ENCODE measurements at regions not wholly inside any gene's neighbourhood (a gene's known extent, or its start where the extent isn't known, plus 50 kb on each side); places are given as distances from the start of the nearest gene placed in this dataset.

- DNase-seq (ENCODE audit: extremely low spot score) = no peak
- POLR2A ChIA-PET = no interaction called here
- TF ChIP-seq CTCF (IDR thresholded peaks at IDR 0.05; ENCODE audit: control extremely low read depth, extremely low read depth, low read depth, missing control alignments) = no peak
- CTCF ChIA-PET = interaction anchor here (0.7 to 1.5 kb wide), 4 partner anchors 9 to 258 kb away, joined by 3 to 4 read pairs (median 3); no protein-coding TSS in a partner anchor
These were observed 68.6 kb upstream of the ERRFI1 start for GRCh38 chr1:8094481-8095241.

GRCh38 chr1:8093221-8093980 lies 67.3 kb upstream of the ERRFI1 start:
- CTCF ChIA-PET = no interaction called here
- no peak for DNase-seq (ENCODE audit: extremely low spot score)
- no peak for TF ChIP-seq CTCF (IDR thresholded peaks at IDR 0.05; ENCODE audit: control extremely low read depth, extremely low read depth, low read depth, missing control alignments)
- POLR2A ChIA-PET = no interaction called here

GRCh38 chr1:8092657-8093056 lies 66.5 kb upstream of the ERRFI1 start:
- POLR2A ChIA-PET = no interaction called here
- DNase-seq (ENCODE audit: extremely low spot score) = no peak
- CTCF ChIA-PET = no interaction called here
- no peak for TF ChIP-seq CTCF (IDR thresholded peaks at IDR 0.05; ENCODE audit: control extremely low read depth, extremely low read depth, low read depth, missing control alignments)

GRCh38 chr1:8091691-8092090 lies 65.6 kb upstream of the ERRFI1 start:
- no peak for DNase-seq (ENCODE audit: extremely low spot score)
- POLR2A ChIA-PET = no interaction called here
- no peak for TF ChIP-seq CTCF (IDR thresholded peaks at IDR 0.05; ENCODE audit: control extremely low read depth, extremely low read depth, low read depth, missing control alignments)
- CTCF ChIA-PET = no interaction called here

GRCh38 chr1:8090241-8090702 lies 64.2 kb upstream of the ERRFI1 start:
- ChIA-PET POLR2A (no interaction called here), CTCF (interaction anchor here (1.4 to 1.7 kb wide), 2 partner anchors 11 to 20 kb away, joined by 3 to 5 read pairs; no protein-coding TSS in a partner anchor)
- no peak for DNase-seq (ENCODE audit: extremely low spot score)
- TF ChIP-seq CTCF (IDR thresholded peaks at IDR 0.05; ENCODE audit: control extremely low read depth, extremely low read depth, low read depth, missing control alignments) = no peak

- DNase-seq (ENCODE audit: extremely low spot score) = no peak
- POLR2A ChIA-PET = no interaction called here
- no peak for TF ChIP-seq CTCF (IDR thresholded peaks at IDR 0.05; ENCODE audit: control extremely low read depth, extremely low read depth, low read depth, missing control alignments)
- CTCF ChIA-PET = interaction anchor here (1.4 to 1.7 kb wide), 2 partner anchors 11 to 21 kb away, joined by 3 to 5 read pairs; no protein-coding TSS in a partner anchor
These were observed 63.6 kb upstream of the ERRFI1 start for GRCh38 chr1:8089535-8090228.

All from GM10248 (cell line).